ENCODE measurements at regions not wholly inside any gene's neighbourhood (a gene's known extent, or its start where the extent isn't known, plus 50 kb on each side); places are given as distances from the start of the nearest gene placed in this dataset.

DNA sequence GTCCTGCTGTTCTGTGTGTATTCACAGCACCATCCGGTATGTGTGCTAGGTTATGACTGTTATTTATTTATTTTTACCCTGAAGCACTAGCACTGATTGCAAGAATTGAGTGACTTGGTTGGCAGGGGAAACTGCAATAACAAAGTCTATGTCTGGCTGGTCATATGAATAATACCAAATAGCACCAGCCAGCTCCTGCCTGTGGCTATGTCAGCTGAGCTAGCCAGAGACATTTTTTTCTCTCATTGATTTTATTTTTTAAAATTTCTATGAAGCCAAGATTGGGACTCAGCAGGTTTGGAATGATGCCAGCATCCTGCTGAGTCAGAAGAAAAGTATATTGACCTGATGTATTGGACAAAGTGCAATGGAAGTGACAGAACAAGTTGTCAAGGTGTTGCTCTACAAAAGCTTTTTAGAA lies 188.5 kb upstream of the CDH2 start:
- CTCF ChIA-PET: interaction anchor here (0.6 kb wide), 1 partner anchor 38 kb away, joined by 3 read pairs; no protein-coding TSS in a partner anchor
- intact Hi-C loops (cut with micrococcal nuclease): no loop called here

DNA sequence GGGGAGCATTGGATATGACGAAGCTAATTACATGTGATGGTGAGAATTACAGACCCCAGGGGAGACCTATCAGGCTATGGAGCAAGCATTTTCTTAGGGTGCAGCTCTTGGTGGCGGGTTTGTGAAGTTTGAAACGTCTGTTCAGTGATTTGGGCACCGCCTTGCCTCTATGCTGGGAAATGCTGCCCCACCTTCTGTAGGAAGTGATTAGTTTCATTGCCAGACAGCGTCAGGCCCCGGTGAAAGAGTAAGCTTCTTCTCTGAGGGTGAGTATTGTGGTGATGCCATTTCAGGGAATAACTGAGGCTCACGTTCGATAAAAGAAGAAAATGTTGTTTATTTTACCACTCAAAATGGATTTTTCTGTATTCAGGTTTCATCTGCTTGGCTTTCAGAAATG lies 186.2 kb upstream of the CDH2 start:
- Mint-ChIP-seq H3K36me3 (ENCODE audit: insufficient read depth, unreplicated experiment) (no peaks in the 10 kb centered on the region), H3K27me3 (ENCODE audit: insufficient read depth, unreplicated experiment) (no peaks in the 10 kb centered on the region), H3K9me3 (ENCODE audit: unreplicated experiment) (no peaks in the 10 kb centered on the region), H3K27ac (ENCODE audit: low read depth, unreplicated experiment) (no peak overlapping the region), H3K4me1 (ENCODE audit: insufficient read depth, unreplicated experiment) (peaks cover 7% of the 10 kb centered on the region), H3K4me3 (ENCODE audit: unreplicated experiment) (no peak overlapping the region)
- DNase-seq (ENCODE audit: unreplicated experiment): no peak
- intact Hi-C loops (cut with micrococcal nuclease): no loop called here
- CTCF ChIA-PET: interaction anchor here (0.7 kb wide), 1 partner anchor 597 kb away, joined by 4 read pairs; no protein-coding TSS in a partner anchor
- TF ChIP-seq, protein P1, sequence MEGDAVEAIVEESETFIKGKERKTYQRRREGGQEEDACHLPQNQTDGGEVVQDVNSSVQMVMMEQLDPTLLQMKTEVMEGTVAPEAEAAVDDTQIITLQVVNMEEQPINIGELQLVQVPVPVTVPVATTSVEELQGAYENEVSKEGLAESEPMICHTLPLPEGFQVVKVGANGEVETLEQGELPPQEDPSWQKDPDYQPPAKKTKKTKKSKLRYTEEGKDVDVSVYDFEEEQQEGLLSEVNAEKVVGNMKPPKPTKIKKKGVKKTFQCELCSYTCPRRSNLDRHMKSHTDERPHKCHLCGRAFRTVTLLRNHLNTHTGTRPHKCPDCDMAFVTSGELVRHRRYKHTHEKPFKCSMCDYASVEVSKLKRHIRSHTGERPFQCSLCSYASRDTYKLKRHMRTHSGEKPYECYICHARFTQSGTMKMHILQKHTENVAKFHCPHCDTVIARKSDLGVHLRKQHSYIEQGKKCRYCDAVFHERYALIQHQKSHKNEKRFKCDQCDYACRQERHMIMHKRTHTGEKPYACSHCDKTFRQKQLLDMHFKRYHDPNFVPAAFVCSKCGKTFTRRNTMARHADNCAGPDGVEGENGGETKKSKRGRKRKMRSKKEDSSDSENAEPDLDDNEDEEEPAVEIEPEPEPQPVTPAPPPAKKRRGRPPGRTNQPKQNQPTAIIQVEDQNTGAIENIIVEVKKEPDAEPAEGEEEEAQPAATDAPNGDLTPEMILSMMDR (IDR thresholded peaks at IDR 0.05; ENCODE audit: unreplicated experiment): no peak
- no TSS peak for BruUV-seq (replicated peaks)
- POLR2A ChIA-PET: no interaction called here

More for the DNA sequence above, 188.5 kb upstream of the CDH2 start:
- Mint-ChIP-seq H3K36me3 (ENCODE audit: insufficient read depth, unreplicated experiment) (no peaks in the 10 kb centered on the region), H3K4me3 (ENCODE audit: unreplicated experiment) (no peak overlapping the region), H3K27me3 (ENCODE audit: insufficient read depth, unreplicated experiment) (no peaks in the 10 kb centered on the region), H3K4me1 (ENCODE audit: insufficient read depth, unreplicated experiment) (no peaks in the 10 kb centered on the region), H3K9me3 (ENCODE audit: unreplicated experiment) (no peaks in the 10 kb centered on the region), H3K27ac (ENCODE audit: low read depth, unreplicated experiment) (peak overlapping the region; percentile 76)
- POLR2A ChIA-PET: interaction anchor here (0.7 kb wide), 1 partner anchor 181 kb away, joined by 3 read pairs; no protein-coding TSS in a partner anchor
- DNase-seq (ENCODE audit: unreplicated experiment): peak; percentile 73
- TF ChIP-seq, protein P1 (IDR thresholded peaks at IDR 0.05; ENCODE audit: unreplicated experiment): no peak
- no TSS peak for BruUV-seq (replicated peaks)

DNA sequence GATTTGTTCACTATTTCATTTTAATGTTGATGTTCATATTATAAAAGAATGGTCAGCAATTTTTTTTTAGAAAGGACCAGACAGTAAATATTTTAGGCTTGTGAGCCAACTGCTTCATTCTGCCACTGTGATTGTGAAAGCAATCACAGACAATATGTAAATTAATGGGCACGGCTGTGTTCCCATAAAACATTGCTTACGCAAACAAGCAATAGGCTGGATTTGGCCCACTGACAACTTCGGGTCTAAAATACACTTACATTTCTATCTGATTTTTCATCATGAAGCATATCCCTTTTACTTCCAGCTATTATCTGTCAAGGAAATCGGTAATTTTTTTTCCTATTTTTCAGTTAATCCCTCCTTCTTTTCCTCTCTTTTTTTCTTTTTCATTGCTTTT lies 182.2 kb upstream of the CDH2 start:
- intact Hi-C loops (cut with micrococcal nuclease): no loop called here

DNA sequence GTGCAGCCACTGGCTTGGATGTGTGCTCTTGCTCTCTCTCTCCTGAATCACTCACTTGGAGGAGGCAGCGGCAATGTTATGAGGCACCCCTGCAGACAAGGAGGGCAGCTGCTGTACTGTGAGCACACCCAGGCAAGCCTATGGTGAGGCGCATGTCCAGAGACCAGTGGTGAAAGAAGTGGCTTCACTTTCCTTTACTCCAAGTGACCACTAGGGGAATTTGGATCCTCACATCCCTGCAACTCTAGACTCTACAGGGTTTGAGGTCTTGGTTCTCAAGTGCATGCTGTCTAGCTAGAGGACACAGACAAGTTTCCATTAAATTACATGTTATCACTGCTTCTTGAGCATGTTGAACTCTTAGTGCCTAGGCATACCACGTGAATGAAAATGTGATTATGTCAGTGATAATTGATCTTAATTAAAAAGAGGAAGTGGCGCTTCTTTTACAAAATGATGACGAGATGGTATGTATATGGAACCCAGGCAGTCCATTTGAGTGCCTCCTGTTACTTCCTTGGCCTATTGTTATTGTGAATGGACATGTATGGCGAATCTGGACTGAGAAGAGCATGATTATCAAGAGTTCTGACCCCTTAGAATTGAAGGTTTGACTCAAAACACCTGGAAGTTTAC lies 181.0 kb upstream of the CDH2 start:
- intact Hi-C loops (cut with micrococcal nuclease): no loop called here
- ChIA-PET POLR2A (interaction anchor here (1.1 kb wide), 1 partner anchor 8 kb away, joined by 5 read pairs; no protein-coding TSS in a partner anchor), CTCF (interaction anchor here (0.5 to 1.4 kb wide), 3 partner anchors 8 to 582 kb away, joined by 3 to 4 read pairs (median 3); no protein-coding TSS in a partner anchor)
- no peaks in the 10 kb centered on the region for H3K36me3 Mint-ChIP-seq (ENCODE audit: insufficient read depth, unreplicated experiment)
- TF ChIP-seq, protein P1 (IDR thresholded peaks at IDR 0.05; ENCODE audit: unreplicated experiment): no peak
- no peak overlapping the region for H3K27ac Mint-ChIP-seq (ENCODE audit: low read depth, unreplicated experiment)
- DNase-seq (ENCODE audit: unreplicated experiment): peak; percentile 16
- no peaks in the 10 kb centered on the region for H3K27me3 Mint-ChIP-seq (ENCODE audit: insufficient read depth, unreplicated experiment)
- H3K4me3 Mint-ChIP-seq (ENCODE audit: unreplicated experiment): no peak overlapping the region
- no peaks in the 10 kb centered on the region for H3K9me3 Mint-ChIP-seq (ENCODE audit: unreplicated experiment)
- H3K4me1 Mint-ChIP-seq (ENCODE audit: insufficient read depth, unreplicated experiment): peaks cover 7% of the 10 kb centered on the region
- BruUV-seq (replicated peaks): no TSS peak

More for the DNA sequence above, 182.2 kb upstream of the CDH2 start:
- Mint-ChIP-seq H3K9me3 (ENCODE audit: unreplicated experiment) (no peaks in the 10 kb centered on the region), H3K27ac (ENCODE audit: low read depth, unreplicated experiment) (no peak overlapping the region), H3K4me1 (ENCODE audit: insufficient read depth, unreplicated experiment) (peaks cover 7% of the 10 kb centered on the region), H3K36me3 (ENCODE audit: insufficient read depth, unreplicated experiment) (no peaks in the 10 kb centered on the region), H3K27me3 (ENCODE audit: insufficient read depth, unreplicated experiment) (no peaks in the 10 kb centered on the region), H3K4me3 (ENCODE audit: unreplicated experiment) (peak overlapping the region; percentile 5)
- POLR2A ChIA-PET: interaction anchor here (0.9 to 1.1 kb wide), 2 partner anchors 9 to 23 kb away, joined by 3 to 5 read pairs; no protein-coding TSS in a partner anchor
- DNase-seq (ENCODE audit: unreplicated experiment): peak; percentile 85
- TF ChIP-seq, protein P1 (IDR thresholded peaks at IDR 0.05; ENCODE audit: unreplicated experiment): no peak
- BruUV-seq (replicated peaks): no TSS peak
- CTCF ChIA-PET: interaction anchor here (0.6 to 0.7 kb wide), 3 partner anchors 157 to 1466 kb away, joined by 3 read pairs; no protein-coding TSS in a partner anchor

All from MCF 10A (cell line).